HG02970 (cell line): ENCODE measurements at regions not wholly inside any gene's neighbourhood (a gene's known extent, or its start where the extent isn't known, plus 50 kb on each side); places are given as distances from the start of the nearest gene placed in this dataset.

Experiments
- ATAC-seq: cut with Tn5 transposase; IDR thresholded peaks from one replicate; pipeline ENCODE4 v1.9.1; 2021; ENCODE audit warnings: mild to moderate bottlenecking, moderate library complexity, moderate number of reproducible peaks; ENCODE audit not compliant: unreplicated experiment, low FRiP score

DNA sequence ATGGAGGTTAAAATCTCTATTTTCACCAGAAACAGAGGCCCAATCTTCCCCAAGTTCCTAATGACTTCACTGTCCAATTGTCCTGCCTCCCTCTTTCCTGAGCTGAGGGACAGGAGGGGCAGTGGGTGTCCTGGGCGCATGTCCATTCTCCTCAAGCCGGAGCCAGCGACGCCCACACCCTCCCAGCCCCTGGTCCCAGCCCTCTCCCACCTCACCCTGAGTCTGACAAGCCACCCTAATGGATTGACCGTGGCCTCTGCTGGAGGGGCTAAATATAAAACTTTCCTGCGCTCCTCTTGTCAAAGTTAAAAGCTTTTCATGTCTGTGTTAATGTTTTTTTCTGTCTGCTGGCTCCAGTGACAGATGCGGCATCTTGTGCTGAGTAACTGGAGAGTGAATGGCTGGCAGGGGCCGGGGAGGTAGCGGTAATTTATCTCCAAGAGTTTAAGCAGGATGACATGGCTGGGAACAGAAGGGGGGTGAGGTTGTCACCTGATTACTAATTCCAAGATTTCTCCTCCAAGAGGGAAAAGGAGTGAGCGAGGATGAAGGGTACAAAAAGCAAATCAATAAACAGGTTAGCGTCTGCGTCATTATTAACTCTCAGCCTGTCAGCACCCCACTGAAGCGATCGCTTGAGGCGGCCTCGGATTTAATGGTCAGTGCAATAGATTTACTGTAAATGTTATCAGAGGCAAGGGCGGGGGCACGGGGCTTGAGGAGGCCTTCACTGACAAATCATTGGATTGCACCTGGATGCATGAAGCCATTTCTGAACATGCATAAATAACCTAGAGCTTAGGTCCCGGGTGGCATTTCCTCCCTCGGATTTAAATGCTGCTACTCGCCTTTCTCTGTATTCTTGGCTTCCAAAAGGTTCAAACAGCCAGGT, 118.1 kb upstream of the MAFB start:
- no peak for ATAC-seq

DNA sequence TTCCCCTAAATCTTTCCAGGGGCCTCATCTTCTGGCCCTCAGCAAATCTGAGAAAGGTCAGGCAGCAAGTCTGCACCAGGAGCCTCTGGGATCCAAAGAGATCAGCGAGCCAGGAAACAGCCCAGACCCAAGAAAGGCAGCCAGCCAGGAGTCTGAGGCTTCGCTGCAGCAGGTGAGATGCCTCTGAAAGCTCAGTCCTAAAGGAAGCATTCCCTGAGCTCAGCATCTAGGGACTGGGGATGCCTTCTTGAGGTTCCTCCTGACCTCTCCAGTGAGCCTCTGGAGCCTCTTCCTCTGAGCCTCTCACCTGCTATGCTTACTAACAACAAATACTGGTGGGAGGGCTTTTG, 118.8 kb upstream of the MAFB start:
- ATAC-seq, result no peak

DNA sequence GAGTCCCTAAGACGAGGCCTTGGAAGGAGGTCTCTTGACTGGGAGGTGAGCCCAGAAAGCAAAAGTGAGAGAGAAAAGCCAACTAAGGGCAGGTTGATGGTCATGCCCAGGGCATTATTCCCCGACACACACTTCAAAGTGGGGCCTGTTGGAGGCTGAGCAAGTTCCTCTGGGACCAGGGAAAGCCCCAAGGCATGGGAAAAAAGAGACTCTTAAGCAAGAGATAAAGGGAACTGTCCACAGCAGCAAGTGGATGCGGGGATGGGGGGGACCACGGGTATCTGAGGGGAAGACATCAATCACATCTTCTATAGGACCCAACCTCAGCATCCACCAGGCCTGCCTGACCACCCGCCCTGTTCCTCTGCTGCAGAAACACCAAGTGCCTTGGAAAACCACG, 119.9 kb upstream of the MAFB start:
- ATAC-seq, result no peak

DNA sequence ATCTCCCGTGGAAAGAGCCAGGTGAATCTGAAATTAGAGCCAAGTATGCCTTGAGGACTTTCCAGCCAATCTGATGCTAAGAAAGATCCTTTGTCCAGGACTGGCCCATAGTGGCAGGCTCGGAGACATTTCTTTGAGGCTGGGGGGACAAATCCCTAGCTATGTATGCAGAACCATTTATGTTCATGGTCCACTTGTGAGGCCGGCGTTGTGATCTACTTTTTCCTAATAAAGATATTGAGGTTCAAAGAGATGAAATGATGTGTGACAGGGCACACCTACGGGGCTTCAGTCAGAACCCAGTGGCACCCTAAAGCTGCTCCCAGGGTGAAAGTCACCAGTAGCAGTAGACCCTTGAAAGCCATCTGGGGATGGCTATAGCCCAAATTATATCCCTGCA, 120.3 kb upstream of the MAFB start:
- ATAC-seq, result no peak

DNA sequence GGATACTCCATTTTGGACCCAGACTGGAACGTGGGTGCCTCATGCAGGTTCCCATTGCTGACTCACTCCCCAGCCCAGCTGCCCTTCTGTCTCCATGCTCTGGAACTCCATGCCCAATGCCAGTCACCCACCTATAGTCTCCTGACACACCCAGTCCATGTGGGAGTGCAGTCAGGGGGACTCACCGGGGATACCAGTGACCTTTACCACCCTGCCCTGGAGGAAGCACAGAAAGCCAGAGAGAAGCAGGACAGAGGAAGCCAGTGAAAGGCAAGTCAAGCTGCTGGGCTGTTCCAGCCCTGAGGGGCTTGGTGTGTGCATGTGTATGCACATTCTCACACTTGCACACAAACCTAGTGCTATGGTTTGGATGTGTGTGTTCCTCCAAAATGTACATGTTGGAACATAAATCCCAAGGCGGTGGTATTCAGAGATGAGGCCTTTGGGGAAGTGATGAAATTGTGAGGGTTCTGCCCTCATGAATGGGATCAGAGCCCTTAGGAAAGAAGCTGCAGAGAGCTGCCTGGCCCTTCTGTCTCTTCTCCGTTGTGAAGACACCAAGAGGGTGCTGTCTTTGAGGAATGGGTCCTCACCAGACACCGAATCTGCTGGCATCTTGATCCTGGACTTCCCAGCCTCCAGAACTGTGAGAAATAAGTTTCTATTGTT, 121.4 kb upstream of the MAFB start:
- no peak for ATAC-seq

DNA sequence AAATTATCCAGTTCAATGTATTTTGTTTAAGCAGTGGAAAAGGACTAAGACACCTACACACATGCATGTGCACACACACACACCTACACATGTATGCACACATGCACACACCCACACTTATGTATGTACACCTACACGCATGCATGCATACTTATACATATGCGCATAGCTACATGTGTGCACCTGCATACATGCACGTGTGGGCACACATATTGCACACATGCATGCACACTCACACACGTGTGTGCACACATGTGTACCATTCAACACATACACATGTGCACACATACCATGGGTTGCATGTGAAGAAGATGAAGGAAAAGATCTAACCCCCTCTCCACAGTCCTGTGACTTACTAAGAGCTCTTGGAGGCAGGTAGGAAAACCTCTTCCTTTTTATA, 122.0 kb upstream of the MAFB start:
- ATAC-seq, result no peak

DNA sequence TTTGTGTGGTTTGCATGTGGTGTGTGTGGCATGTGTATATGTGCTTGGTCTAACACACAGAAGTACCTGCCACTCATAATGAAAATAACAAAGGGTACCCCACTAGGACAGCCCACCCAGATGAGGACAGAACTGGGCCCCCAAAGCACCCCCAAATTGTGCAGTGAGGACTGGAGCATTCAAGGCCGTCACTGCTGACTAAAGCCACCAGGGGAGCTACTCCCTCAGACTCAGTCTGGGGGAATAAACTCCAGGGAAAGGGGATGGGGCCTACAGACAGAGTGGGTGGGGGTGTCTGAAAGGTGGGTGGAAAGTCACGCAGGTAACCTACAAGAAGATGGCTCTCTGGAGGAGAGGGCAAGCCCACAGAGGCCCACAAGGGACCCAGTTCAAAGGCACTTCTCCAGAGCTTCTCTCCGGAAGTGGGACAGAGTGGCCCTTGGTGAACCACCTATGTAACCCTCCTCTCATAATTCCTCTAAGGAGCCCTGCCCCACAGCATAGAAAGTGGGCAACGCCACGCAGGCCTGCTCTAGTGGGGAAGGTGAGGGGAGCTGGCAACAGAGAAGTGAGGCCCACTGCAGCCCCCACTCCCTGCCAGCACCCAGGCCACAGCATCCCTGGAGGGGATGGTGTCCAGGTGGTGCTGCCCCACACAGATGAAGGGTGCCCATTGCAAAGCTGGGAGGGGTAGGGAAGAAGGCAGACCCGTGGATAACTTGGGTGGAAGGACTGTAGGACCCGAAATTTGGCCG, 122.8 kb upstream of the MAFB start:
- no peak for ATAC-seq

DNA sequence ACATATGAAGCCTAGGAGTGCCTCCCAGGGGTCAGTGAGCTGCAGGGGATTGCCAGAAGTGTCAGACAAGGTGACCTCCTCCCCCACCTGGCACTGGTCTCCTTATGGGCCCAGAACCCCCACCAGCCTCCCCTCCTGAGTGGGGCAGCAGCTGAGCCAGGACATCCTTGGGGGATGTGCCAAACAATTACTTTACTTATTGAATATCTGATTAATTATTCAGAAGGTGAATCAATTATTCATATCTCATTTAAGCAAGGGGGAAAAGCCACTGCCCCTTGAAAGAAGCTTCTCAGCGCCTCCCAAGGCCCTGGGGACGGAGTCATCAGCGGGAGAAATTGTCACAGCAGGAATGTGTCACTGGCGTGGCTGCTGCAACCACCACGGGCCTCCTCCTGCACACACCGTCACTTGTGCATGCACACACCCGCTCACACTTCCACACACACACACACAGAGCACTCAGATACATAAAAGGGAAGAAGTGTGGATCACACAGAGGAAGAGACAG, 123.4 kb upstream of the MAFB start:
- no peak for ATAC-seq

DNA sequence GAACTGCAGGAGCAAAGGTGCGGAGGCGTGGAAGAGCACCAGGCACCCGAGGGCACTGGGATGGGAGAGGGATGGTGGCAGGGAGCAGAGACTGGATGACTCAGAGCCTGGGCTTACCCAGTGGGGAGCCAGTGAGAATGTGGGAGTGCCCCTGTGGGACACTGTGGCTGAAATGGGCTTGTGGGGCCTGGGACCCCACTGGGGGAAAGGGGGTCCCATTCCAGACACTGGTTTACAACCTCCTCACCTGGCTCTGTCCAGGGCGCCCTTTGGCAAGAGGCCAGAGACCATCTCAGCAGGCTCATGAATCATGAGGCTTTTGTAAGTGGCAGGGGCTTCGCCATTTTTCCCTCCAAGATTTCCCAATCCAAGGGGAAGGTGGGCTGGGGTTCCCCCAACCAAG, 124.0 kb upstream of the MAFB start:
- ATAC-seq, result no peak

DNA sequence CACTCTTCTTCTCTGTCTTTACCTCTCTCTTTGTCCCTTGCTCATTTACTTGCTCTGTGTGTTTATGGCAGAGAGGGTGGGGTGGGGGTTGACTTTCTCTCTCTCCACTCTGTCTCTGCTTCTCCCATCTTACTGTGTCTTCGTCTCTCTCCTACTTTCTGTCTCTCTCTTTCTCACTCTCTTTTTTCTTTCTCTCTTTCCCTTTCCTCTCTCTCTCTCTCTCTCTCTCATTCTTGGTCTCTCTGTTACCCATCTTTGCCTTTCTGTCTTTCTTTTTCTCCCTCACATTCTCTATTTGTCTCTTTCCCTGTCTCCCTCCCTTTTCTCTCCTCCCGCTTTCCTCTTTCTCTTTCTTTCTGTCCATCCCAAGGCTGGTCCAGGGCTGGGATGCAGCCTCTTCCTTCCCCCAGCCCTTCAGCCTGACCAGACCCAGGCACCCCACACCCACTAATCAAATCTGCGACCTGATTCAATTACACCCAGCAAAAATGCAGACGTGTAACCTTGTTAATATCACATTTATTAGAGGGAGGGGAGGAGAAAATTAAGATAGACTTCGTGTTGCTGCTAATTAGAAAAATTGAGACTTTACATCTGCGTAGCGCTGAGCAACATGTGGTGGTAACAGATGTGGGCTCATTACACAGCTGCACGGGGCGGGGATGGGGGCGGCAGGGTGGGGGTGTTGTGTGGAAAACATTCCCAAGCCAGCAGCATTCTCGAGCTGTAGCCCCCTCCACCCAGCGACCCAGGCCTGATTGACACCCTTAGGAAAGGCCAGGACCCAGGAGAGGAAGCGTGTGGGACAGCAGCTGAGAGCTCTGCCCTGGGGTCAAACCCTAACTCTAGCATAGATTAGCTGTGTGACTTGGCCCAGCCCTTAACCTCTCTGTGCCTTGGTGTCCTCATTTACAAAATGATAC, 124.9 kb upstream of the MAFB start:
- ATAC-seq, result no peak

DNA sequence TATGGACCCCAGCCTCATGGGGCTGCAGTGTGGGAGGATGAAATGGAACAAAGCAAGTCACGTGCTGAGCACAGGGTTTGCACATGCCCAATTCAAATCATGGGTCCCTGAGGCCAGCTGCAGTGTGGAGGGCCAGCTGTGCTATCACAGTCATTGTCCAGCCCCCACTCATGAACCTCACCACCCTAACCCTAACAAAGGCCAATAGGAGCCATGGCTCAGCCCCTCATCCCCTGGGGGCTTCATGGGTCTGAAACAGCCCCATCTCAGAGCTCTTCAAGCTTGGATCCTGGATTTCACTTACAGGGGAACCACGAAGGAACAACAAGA, 125.6 kb upstream of the MAFB start:
- no peak for ATAC-seq

DNA sequence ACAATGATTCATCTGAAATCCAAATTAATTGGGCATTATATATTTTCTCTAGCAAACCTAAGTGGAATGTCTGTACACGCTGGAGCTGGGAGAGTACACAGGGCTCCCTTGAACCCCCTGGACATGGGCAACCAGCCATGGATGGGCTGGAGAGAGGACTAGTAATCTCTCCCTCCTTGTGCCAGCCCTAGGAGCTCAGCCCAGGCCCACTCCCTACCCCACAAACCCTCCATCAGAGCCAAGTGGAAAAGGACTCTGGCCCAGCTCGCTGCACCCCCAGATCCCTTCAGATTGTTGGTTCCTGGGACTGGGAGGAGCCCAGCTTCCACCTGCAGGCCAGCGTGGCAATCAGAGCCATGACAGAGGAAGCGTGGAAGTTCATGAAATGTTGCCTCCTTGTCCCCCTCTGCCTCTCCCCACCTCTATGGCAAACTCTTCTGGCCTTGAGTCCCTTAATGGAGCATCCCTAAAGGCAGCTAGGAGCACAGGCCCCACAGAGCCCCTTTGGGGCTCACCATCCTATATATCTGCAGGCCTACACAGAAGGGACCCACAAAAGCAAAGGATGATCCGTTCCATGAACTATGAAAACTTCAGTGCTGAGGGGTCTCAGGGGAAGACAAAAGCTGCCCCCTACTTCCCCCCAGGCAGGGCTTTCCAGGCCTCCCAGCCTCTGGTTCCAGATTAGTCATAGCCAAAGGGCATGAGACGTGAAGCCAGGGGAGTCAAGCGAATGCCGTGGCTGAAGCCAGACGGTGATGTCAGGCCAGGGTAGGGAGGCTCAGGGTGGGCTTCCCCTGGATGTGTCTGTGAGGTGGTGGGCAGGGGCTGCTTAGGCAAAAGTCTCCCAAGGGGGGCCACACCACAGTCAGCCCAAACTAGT, 126.4 kb upstream of the MAFB start:
- ATAC-seq, result no peak

DNA sequence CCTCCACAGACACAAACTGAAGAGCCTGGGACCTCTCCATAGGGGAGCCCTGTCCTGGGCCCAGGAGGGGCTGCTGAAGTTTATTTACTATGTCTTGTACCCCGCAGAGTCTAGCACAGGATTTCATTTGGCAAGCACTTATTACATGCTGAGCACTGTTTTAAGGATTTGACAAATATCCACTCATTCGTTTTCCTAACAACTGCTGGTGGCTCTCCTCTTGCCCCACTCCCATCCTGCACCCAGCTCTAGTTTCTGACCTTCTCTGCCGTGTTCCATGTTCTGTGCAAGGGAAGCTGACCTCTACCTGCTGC, 127.0 kb upstream of the MAFB start:
- ATAC-seq, result no peak

DNA sequence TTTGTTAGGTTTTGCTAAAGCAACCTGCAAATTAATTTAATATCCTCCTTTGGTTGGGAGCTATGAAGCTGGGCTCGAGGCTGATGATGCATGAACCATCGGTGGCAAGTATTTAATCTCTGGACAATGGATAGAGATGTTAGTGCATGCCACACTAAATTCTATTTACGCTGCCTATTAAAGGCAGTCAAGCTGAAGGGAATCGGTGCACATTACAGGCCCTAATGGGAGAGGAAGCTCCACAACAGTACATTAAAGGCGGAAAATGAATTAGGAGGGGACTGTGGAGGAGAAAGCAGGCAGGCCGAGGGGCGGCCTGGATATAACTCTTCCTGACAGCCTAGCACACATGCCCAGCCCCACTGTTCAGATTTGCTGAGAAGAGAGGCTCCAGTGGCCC, 132.4 kb upstream of the MAFB start:
- ATAC-seq, result no peak

DNA sequence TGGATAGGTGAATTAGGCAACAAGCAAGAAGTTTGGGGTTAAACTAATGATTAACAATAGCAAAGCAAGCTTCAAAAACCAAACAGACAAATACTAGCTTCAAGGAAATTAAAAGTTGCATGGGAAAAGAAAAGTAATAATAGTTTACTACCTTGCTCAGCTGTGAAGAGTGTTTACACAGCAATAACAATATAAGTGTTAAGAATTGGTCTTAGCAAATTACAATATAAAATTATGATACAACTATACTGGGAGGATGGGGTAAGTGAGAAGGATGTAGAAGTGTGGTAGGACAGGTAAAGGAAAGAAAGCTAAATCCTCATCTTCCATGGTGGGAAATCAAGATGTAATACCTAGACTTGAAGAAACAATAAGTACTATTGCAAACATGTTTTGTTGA, 137.7 kb upstream of the MAFB start:
- ATAC-seq, result no peak

DNA sequence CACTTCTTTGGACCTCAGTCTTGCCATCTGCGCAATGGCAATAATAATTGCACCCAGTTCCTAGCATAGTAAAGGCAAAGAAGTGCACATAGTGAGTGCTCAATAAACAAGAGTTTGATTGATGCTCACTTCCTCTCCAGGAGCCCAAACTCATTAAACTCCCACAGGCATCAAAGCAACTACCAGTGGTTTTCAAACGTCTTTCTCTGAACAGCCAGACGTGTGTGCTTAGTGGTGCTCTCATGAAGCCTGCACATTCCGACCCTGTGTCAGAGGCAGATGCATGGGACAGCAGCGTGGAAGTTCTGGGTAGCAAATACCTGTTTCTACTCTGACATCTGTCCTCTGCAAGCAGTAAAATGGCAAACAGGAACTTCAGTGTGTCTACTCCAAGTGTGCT, 146.3 kb upstream of the MAFB start:
- ATAC-seq, result no peak

DNA sequence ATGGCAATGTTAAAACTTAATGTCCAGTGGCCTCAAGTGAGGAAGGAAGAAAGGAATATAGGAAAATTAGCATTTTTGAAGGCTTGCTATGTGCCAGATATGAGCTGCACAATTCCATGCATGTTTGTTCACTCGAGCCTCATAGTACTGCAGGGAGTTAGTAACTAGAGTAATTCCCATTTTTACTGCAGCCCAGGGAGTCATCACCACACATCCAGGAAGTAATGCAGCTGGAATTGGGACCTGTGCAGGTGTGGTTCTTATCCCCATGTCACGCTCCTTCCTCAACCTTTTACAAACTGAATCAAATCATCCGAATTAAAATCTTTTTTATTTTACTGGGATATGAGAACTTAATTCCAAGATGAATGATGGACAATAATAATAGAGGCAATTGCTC, 149.5 kb upstream of the MAFB start:
- no peak for ATAC-seq

DNA sequence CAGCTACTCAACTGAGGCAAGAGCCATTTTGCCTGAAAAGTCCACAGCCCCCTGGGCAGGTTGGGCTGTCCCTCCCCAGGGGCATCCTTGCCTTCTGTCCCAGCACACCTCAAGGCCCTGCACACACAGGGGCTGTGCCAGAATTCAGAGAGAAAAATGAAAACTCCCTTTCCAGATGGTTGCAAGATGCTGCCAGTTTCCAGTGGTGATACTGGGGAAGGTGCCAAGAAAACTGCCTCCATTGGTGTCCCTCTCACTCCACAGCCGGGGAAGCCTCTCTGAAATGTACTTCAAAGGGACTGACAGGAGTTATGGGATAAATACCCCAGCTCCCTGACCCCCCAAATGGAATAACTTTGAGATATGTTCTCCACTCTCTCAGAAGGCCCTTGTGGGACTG, 154.2 kb upstream of the MAFB start:
- ATAC-seq, result no peak

DNA sequence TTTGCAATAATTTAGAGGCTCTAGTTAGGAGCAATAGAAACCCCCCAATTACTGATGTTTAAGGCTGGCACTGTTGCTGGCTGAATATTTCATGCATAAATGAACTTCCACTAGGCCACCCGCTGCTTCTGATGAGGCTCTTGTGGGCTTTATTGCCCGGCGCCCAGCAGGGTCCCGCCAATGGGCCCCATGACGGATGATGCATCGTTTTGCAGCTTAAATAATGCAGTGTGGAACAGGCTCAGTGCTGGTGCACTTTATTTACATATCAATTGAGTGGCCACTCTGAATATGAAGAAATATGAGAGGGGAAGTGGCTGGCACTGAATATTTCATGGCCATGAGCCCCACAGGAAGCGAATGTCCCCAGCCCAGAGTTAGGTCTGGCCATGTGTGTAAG, 155.3 kb upstream of the MAFB start:
- ATAC-seq, result no peak

DNA sequence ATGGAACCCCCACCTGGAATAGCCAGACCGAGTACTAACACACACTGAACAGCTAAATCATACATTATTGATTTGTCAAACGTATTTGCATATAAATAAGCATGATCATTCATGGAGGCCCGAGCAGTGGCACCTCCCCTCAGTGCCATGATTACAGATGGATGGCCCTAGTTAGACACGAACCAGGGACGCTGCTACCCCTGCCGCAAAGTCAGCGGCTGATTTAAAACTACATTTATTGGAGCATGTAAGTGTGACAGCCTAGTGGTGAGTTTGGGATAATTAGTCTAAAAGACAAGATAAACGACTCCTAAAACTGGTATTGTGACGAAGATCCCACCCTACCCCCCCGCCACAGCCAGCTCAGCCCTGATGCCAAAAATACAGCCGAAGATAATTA, 159.1 kb upstream of the MAFB start:
- ATAC-seq, result no peak
